CD14-positive monocyte (primary cell): ENCODE measurements at regions not wholly inside any gene's neighbourhood (a gene's known extent, or its start where the extent isn't known, plus 50 kb on each side); places are given as distances from the start of the nearest gene placed in this dataset.

Source experiments
- DNase-seq, 3 donors: peaks; one replicate each; pipeline ENCODE4 v3.0.0-alpha.2; 2011 to 2022
- H2AFZ ChIP-seq: 2 replicates; pipeline ENCODE4 v1.6.0; 2012; ENCODE audit warnings: mild to moderate bottlenecking, low read depth, low read length, inconsistent platforms; ENCODE audit not compliant: insufficient read depth, poor library complexity, severe bottlenecking
- H3K27ac ChIP-seq, 2 donors: 1 replicate in 1 of 2; 2 replicates in 1 of 2; pipeline ENCODE4 v1.5.1; 2012 to 2013; ENCODE audit warnings: low read length in 2 of 2, control low read depth in 1 of 2, inconsistent platforms in 1 of 2, low read depth in 1 of 2, mild to moderate bottlenecking in 1 of 2
- H3K27me3 ChIP-seq, 2 donors: one replicate each; pipeline versions ENCODE4 v1.6.0 to v1.6.1; 2011 to 2013; ENCODE audit warnings: low read length in 2 of 2; ENCODE audit not compliant: control insufficient read depth in 2 of 2, insufficient read depth in 2 of 2
- H3K36me3 ChIP-seq, 2 donors: replicated peaks in 1 of 2; 1 replicate in 1 of 2; 2 replicates in 1 of 2; pipeline versions ENCODE4 v1.5.1 to v1.6.1; 2012 to 2013; ENCODE audit warnings: low read length in 2 of 2, control low read depth in 1 of 2, inconsistent platforms in 1 of 2, mild to moderate bottlenecking in 1 of 2; ENCODE audit not compliant: insufficient read depth in 2 of 2, control insufficient read depth in 1 of 2
- H3K4me1 ChIP-seq, 2 donors: 1 replicate in 1 of 2; 2 replicates in 1 of 2; pipeline versions ENCODE4 v1.5.1 to v1.6.1; 2012 to 2013; ENCODE audit warnings: low read length in 2 of 2, control low read depth in 1 of 2, inconsistent platforms in 1 of 2, mild to moderate bottlenecking in 1 of 2, moderate library complexity in 1 of 2; ENCODE audit not compliant: insufficient read depth in 2 of 2, control insufficient read depth in 1 of 2
- H3K4me2 ChIP-seq: replicated peaks from 2 replicates; pipeline ENCODE3; 2012; ENCODE audit warnings: low read length, moderate library complexity, mild to moderate bottlenecking; ENCODE audit not compliant: poor library complexity, severe bottlenecking; ENCODE audit errors: extremely low read depth
- H3K4me3 ChIP-seq, 3 experiments: fragments of 200-600 bp in 1 of 3; sonication (generic) in 1 of 3; replicated peaks in 1 of 3; 1 replicate in 2 of 3; 2 replicates in 1 of 3; pipeline ENCODE4 v1.5.1; 2011 to 2013; ENCODE audit warnings: low read length in 3 of 3, mild to moderate bottlenecking in 3 of 3, control low read depth in 2 of 3, low read depth in 2 of 3, inconsistent platforms in 1 of 3, moderate library complexity in 1 of 3
- H3K79me2 ChIP-seq: 2 replicates; pipeline ENCODE4 v1.6.0; 2012; ENCODE audit warnings: mild to moderate bottlenecking, control low read depth, inconsistent platforms, low read length, moderate library complexity; ENCODE audit not compliant: insufficient read depth
- H3K9ac ChIP-seq: 2 replicates; pipeline ENCODE4 v1.6.0; 2017; ENCODE audit warnings: low read length, mild to moderate bottlenecking; ENCODE audit not compliant: insufficient read depth, poor library complexity, severe bottlenecking
- H3K9me3 ChIP-seq, 2 donors: replicated peaks in 1 of 2; 1 replicate in 1 of 2; 2 replicates in 1 of 2; pipeline versions ENCODE4 v1.5.1 to v1.6.1; 2012 to 2013; ENCODE audit warnings: low read length in 2 of 2, control low read depth in 1 of 2; ENCODE audit not compliant: control insufficient read depth in 1 of 2, insufficient read depth in 1 of 2
- H4K20me1 ChIP-seq: 2 replicates; pipeline ENCODE4 v1.6.0; 2012; ENCODE audit warnings: mild to moderate bottlenecking, low read length, control low read depth, moderate library complexity; ENCODE audit not compliant: insufficient read depth
- H3K27ac Mint-ChIP-seq, 7 donors: one replicate each; pipeline ENCODE4 v1.8.0; 2020; ENCODE audit warnings: mild to moderate bottlenecking in 7 of 7, mixed read lengths in 7 of 7, moderate library complexity in 6 of 7, inconsistent platforms in 2 of 7
- H3K27me3 Mint-ChIP-seq, 3 donors: one replicate each; pipeline ENCODE4 v1.8.0; 2021 to 2022; ENCODE audit warnings: low read depth in 3 of 3, mild to moderate bottlenecking in 3 of 3, mixed read lengths in 3 of 3, moderate library complexity in 3 of 3, inconsistent platforms in 1 of 3
- H3K36me3 Mint-ChIP-seq, 2 donors: one replicate each; pipeline ENCODE4 v1.8.0; 2020; ENCODE audit warnings: mixed read lengths in 2 of 2, inconsistent platforms in 1 of 2, mild to moderate bottlenecking in 1 of 2
- H3K4me1 Mint-ChIP-seq: one replicate; pipeline ENCODE4 v1.8.0; 2020; ENCODE audit warnings: mild to moderate bottlenecking, mixed read lengths
- H3K4me3 Mint-ChIP-seq, 2 donors: one replicate each; pipeline ENCODE4 v1.8.0; 2020; ENCODE audit warnings: mild to moderate bottlenecking in 2 of 2, mixed read lengths in 2 of 2, moderate library complexity in 1 of 2
- H3K9me3 Mint-ChIP-seq, 7 donors: one replicate each; pipeline ENCODE4 v1.8.0; 2020 to 2022; ENCODE audit warnings: mixed read lengths in 7 of 7, mild to moderate bottlenecking in 6 of 7, moderate library complexity in 6 of 7, inconsistent platforms in 2 of 7
- CTCF ChIP-seq: fragments of 200-600 bp; IDR thresholded peaks from one replicate; pipeline ENCODE4 v1.8.0; 2022; ENCODE audit warnings: antibody characterized with exemption, mild to moderate bottlenecking
- WGBS: methylation state at CpG from one replicate; pipeline ENCODE4 v1.1.5; 2013; ENCODE audit warnings: missing lambda C conversion rate; ENCODE audit not compliant: insufficient coverage; 5-methylcytosine and 5-hydroxymethylcytosine counted together
- intact Hi-C, 2 donors: fragments of 100-400 bp; cut with micrococcal nuclease; formaldehyde crosslinking; loops; one replicate each; pipeline versions ENCODE4 v1.15.0 to v1.15.1; 2023

- no peak overlapping the region for H3K4me3 Mint-ChIP-seq
- intact Hi-C loops = no loop called here
- peaks cover 0 to 2% (median 0%) of the 10 kb centered on the region in 7 donors for H3K9me3 Mint-ChIP-seq
- H2AFZ ChIP-seq = no peak overlapping the region
- H3K27ac Mint-ChIP-seq = no peak overlapping the region
- peaks cover 0 to 3% (median 0%) of the 10 kb centered on the region in 3 donors for H3K27me3 Mint-ChIP-seq
- no peaks in the 10 kb centered on the region for H3K36me3 ChIP-seq
- H3K4me1 ChIP-seq = peaks cover 21 to 22% of the 10 kb centered on the region in 2 donors
- no peaks in the 10 kb centered on the region for H3K27me3 ChIP-seq
- no peak for DNase-seq
- no peak overlapping the region for H3K4me3 ChIP-seq
- no peaks in the 10 kb centered on the region for H3K9me3 ChIP-seq
- TF ChIP-seq CTCF = no peak
- no peak overlapping the region for H3K4me2 ChIP-seq
- no peaks in the 10 kb centered on the region for H4K20me1 ChIP-seq
- H3K9ac ChIP-seq = no peak overlapping the region
- peaks cover 25% of the 10 kb centered on the region for H3K4me1 Mint-ChIP-seq
- WGBS = 80% methylated on average over 2 of the region's 4 CpGs
- H3K27ac ChIP-seq = no peak overlapping the region
- no peaks in the 10 kb centered on the region for H3K79me2 ChIP-seq
- no peaks in the 10 kb centered on the region for H3K36me3 Mint-ChIP-seq
Observed at GRCh38 chr17:68700421-68700820, 99.3 kb upstream of the FAM20A start.

GRCh38 chr17:68699936-68700335 lies 98.8 kb upstream of the FAM20A start:
- Histone ChIP-seq H3K4me3 (no peak overlapping the region), H2AFZ (no peak overlapping the region), H4K20me1 (no peaks in the 10 kb centered on the region), H3K9me3 (no peaks in the 10 kb centered on the region), H3K79me2 (no peaks in the 10 kb centered on the region), H3K27me3 (no peaks in the 10 kb centered on the region), H3K4me1 (peaks cover 16 to 17% of the 10 kb centered on the region in 2 donors), H3K36me3 (no peaks in the 10 kb centered on the region), H3K27ac (no peak overlapping the region), H3K4me2 (no peak overlapping the region), H3K9ac (no peak overlapping the region)
- TF ChIP-seq CTCF = no peak
- 100% methylated on average over 4 of the region's 6 CpGs for WGBS
- H3K27me3 Mint-ChIP-seq = peaks cover 0 to 3% (median 0%) of the 10 kb centered on the region in 3 donors
- peaks cover 20% of the 10 kb centered on the region for H3K4me1 Mint-ChIP-seq
- DNase-seq = no peak
- H3K9me3 Mint-ChIP-seq = peaks cover 0 to 2% (median 0%) of the 10 kb centered on the region in 7 donors
- H3K4me3 Mint-ChIP-seq = no peak overlapping the region
- H3K27ac Mint-ChIP-seq = no peak overlapping the region
- intact Hi-C loops = no loop called here
- H3K36me3 Mint-ChIP-seq = no peaks in the 10 kb centered on the region
